Nephron progenitor cell (in vitro differentiated cells): ENCODE measurements at regions not wholly inside any gene's neighbourhood (a gene's known extent, or its start where the extent isn't known, plus 50 kb on each side); places are given as distances from the start of the nearest gene placed in this dataset.
A peak's percentile ranks its signal among the peaks of the same experiment; 100 is the strongest.

Experiments used
- DNase-seq: peaks from one replicate; pipeline ENCODE4 v3.0.0; 2021
- H3K27ac Mint-ChIP-seq: 2 replicates; pipeline ENCODE4 v1.8.0; 2021; ENCODE audit warnings: mild to moderate bottlenecking, moderate library complexity, mixed read lengths
- H3K27me3 Mint-ChIP-seq: 2 replicates; pipeline ENCODE4 v1.8.0; 2021; ENCODE audit warnings: mild to moderate bottlenecking, low read depth, mixed read lengths; ENCODE audit not compliant: poor library complexity
- H3K36me3 Mint-ChIP-seq: 2 replicates; pipeline ENCODE4 v1.8.0; 2021; ENCODE audit warnings: low read depth, mixed read lengths
- H3K4me1 Mint-ChIP-seq: 2 replicates; pipeline ENCODE4 v1.8.0; 2021; ENCODE audit warnings: mixed read lengths
- H3K4me3 Mint-ChIP-seq: 2 replicates; pipeline ENCODE4 v1.8.0; 2021; ENCODE audit warnings: mild to moderate bottlenecking, moderate library complexity, mixed read lengths
- H3K9me3 Mint-ChIP-seq: 2 replicates; pipeline ENCODE4 v1.8.0; 2021; ENCODE audit warnings: mild to moderate bottlenecking, moderate library complexity, mixed read lengths
- TF ChIP-seq, protein P1 (sequence below): fragments of 200-600 bp; sonication (generic); IDR thresholded peaks from 2 replicates; pipeline ENCODE4 v1.5.0; 2021; ENCODE audit warnings: antibody characterized with exemption

DNA sequence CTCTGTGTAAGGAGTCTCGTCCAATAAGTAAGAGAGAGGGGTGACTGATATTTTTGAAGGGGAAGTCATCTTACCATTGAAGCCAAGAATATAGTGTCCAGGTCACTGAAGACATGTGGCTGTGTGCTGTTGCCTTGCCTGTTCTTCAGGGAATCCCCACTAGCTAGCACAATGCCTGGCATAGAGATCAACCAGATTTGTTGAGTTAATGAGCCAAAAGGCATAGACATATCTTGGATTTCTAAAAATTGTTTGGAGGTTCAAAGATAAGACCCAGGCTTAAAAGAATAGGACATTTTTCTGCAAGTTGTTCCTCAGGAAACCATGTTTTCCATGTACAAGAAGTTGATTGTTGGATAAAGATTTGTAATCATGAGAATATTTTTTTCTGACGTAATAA, 119.3 kb upstream of the DKK2 start:
- H3K36me3 Mint-ChIP-seq, result no peaks in the 10 kb centered on the region

DNA sequence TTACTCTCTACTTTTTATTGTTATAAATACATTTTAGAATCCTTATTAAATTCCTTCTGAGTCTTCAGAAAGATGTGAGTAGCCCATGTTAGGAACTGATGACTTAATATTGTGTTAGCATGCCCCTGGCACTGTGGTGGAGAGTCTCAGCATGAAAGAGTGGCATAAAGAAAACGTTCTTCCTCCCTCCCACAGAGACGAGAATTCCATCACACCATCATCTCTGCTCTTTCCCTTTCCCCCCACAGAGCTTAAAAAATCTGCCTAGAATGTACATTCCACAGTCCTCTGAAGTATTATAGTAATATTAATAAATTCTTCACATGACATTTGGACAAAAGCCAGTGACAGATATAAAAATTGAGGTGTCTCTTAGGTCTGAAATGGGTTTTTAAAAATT, 117.8 kb upstream of the DKK2 start:
- DNase-seq, result no peak
- TF ChIP-seq, protein P1, sequence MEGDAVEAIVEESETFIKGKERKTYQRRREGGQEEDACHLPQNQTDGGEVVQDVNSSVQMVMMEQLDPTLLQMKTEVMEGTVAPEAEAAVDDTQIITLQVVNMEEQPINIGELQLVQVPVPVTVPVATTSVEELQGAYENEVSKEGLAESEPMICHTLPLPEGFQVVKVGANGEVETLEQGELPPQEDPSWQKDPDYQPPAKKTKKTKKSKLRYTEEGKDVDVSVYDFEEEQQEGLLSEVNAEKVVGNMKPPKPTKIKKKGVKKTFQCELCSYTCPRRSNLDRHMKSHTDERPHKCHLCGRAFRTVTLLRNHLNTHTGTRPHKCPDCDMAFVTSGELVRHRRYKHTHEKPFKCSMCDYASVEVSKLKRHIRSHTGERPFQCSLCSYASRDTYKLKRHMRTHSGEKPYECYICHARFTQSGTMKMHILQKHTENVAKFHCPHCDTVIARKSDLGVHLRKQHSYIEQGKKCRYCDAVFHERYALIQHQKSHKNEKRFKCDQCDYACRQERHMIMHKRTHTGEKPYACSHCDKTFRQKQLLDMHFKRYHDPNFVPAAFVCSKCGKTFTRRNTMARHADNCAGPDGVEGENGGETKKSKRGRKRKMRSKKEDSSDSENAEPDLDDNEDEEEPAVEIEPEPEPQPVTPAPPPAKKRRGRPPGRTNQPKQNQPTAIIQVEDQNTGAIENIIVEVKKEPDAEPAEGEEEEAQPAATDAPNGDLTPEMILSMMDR, result no peak
- no peak overlapping the region for H3K4me3 Mint-ChIP-seq
- no peaks in the 10 kb centered on the region for H3K36me3 Mint-ChIP-seq
- H3K27ac Mint-ChIP-seq, result no peak overlapping the region
- no peaks in the 10 kb centered on the region for H3K27me3 Mint-ChIP-seq
- H3K9me3 Mint-ChIP-seq, result no peaks in the 10 kb centered on the region
- peaks cover 5% of the 10 kb centered on the region for H3K4me1 Mint-ChIP-seq

More for the DNA sequence above, 119.3 kb upstream of the DKK2 start:
- no peak for DNase-seq
- TF ChIP-seq, protein P1, result no peak
- H3K9me3 Mint-ChIP-seq, result no peaks in the 10 kb centered on the region
- no peaks in the 10 kb centered on the region for H3K27me3 Mint-ChIP-seq
- no peak overlapping the region for H3K27ac Mint-ChIP-seq
- H3K4me3 Mint-ChIP-seq, result no peak overlapping the region
- H3K4me1 Mint-ChIP-seq, result no peaks in the 10 kb centered on the region

DNA sequence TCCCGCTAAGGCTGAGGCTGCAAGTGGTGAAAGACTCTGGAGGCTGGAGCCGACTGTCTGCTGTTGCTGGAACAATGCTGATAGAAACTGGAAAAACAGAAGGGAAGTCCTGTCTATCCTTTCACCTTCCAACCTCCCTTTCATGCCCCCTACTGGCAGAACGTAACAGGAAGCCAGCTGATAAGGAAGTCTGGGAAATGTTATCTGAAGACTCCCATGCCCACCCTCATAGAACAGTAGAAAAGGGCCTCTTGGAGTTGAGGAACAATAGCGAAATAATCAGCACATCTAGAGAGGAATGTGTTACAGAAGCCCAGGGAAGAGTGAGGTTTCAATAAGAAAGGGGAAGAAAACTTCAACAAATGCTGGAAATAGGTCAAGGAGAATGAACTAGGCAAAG, 117.1 kb upstream of the DKK2 start:
- no peak overlapping the region for H3K27ac Mint-ChIP-seq
- TF ChIP-seq, protein P1, result no peak
- H3K27me3 Mint-ChIP-seq, result no peaks in the 10 kb centered on the region
- H3K36me3 Mint-ChIP-seq, result no peaks in the 10 kb centered on the region
- peak; percentile 7 for DNase-seq
- no peak overlapping the region for H3K4me3 Mint-ChIP-seq
- no peaks in the 10 kb centered on the region for H3K9me3 Mint-ChIP-seq
- H3K4me1 Mint-ChIP-seq, result peaks cover 13% of the 10 kb centered on the region

DNA sequence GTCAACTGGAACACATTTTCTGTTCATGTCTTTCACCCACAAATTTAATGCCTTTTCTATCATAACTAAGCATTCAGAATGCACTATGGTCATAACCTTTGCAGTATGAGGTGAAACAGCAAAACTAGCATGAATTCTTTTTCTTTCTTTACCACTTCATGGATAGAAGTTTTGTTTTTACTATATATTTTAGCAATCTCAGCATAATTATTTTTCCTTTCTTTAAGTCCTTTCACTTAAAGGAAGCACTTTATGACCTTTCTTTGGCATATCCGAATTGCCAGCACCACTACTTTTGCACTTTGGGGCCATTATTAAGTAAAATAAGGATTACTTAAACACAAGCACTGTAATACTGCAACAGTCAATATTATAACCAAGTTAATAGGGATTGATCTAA, 115.1 kb upstream of the DKK2 start:
- Mint-ChIP-seq H3K9me3 (no peaks in the 10 kb centered on the region), H3K4me1 (peaks cover 13% of the 10 kb centered on the region), H3K4me3 (no peak overlapping the region), H3K36me3 (no peaks in the 10 kb centered on the region), H3K27ac (no peak overlapping the region), H3K27me3 (no peaks in the 10 kb centered on the region)
- TF ChIP-seq, protein P1, result no peak
- no peak for DNase-seq

DNA sequence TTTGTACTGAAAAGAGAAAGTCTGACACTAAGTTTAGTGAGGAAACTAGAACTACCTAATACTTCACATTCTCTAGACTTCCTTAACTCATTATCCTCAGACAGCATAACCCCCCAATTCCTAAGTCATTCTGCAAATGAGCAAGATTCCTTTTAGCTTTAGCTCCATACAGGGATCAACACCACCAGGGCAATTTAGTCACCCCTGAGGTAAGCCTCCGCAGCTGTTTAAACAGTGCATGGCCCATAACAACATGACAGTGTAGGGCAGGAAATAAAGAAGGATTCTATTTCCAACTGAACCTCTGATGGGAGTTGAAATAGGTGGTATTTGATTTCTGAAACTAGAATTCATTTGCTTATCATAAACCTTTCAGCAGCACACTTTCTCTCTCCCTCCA, 112.8 kb upstream of the DKK2 start:
- H3K4me1 Mint-ChIP-seq, result peaks cover 13% of the 10 kb centered on the region
- DNase-seq, result no peak

DNA sequence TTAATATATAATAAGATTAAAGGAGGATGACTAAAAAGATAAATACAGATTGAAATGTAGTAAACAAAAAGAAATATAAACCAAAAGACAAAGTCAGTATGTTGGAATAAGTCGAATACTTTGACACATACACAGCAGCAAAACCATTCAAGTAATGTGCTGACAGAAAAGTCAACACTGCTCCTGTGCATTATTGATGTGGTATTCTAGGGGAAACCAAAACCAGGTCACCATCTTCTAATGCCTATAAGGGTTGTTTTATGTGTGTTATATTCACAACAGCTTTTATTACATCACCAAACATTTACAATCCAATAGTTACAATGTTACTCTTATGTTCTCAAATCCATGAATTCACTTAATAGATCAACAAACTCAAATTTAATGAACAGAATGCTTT, 111.8 kb upstream of the DKK2 start:
- Mint-ChIP-seq H3K36me3 (no peaks in the 10 kb centered on the region), H3K4me3 (no peak overlapping the region), H3K4me1 (peaks cover 13% of the 10 kb centered on the region), H3K27ac (no peak overlapping the region), H3K9me3 (peaks cover 4% of the 10 kb centered on the region), H3K27me3 (no peaks in the 10 kb centered on the region)
- TF ChIP-seq, protein P1, result no peak
- no peak for DNase-seq

More for the DNA sequence above, 112.8 kb upstream of the DKK2 start:
- H3K27ac Mint-ChIP-seq, result peak overlapping the region; percentile 86
- no peak overlapping the region for H3K4me3 Mint-ChIP-seq
- peaks cover 4% of the 10 kb centered on the region for H3K9me3 Mint-ChIP-seq
- H3K27me3 Mint-ChIP-seq, result no peaks in the 10 kb centered on the region
- H3K36me3 Mint-ChIP-seq, result no peaks in the 10 kb centered on the region
- TF ChIP-seq, protein P1, result no peak
